ENCODE measurements at regions not wholly inside any gene's neighbourhood (a gene's known extent, or its start where the extent isn't known, plus 50 kb on each side); places are given as distances from the start of the nearest gene placed in this dataset.
"Not testable (repeated sequence)": the region's sequence is repeated elsewhere in the genome, so short reads cannot be mapped to it uniquely, and the experiment has no call there.

GRCh38 chr4:137360761-137361160 is 171.5 kb downstream of the PCDH18 start:
- ChIA-PET CTCF (no interaction called here), POLR2A (interaction anchor here (1.3 kb wide), 1 partner anchor 50 kb away, joined by 3 read pairs; no protein-coding TSS in a partner anchor)
- H3K4me3 ChIP-seq (ENCODE audit: low read depth, low read length): no peak overlapping the region
- DNase-seq (ENCODE audit: low read depth, low spot score): no peak
- no peak for TF ChIP-seq CTCF (IDR thresholded peaks at IDR 0.05; ENCODE audit: insufficient read depth, low read length, missing control alignments)

- POLR2A ChIA-PET: interaction anchor here (1.3 kb wide), 1 partner anchor 49 kb away, joined by 3 read pairs; no protein-coding TSS in a partner anchor
- peak; percentile 23 for DNase-seq (ENCODE audit: low read depth, low spot score)
- no peak overlapping the region for H3K4me3 ChIP-seq (ENCODE audit: low read depth, low read length)
- CTCF ChIA-PET: interaction anchor here (0.5 to 1.2 kb wide), 2 partner anchors 22 to 73 kb away, joined by 3 read pairs; no protein-coding TSS in a partner anchor
- no peak for TF ChIP-seq CTCF (IDR thresholded peaks at IDR 0.05; ENCODE audit: insufficient read depth, low read length, missing control alignments)
Measured at GRCh38 chr4:137359691-137360315, 172.5 kb downstream of the PCDH18 start.

GRCh38 chr4:137354562-137354961 is 177.7 kb downstream of the PCDH18 start:
- POLR2A ChIA-PET; H3K4me3 ChIP-seq (ENCODE audit: low read depth, low read length); DNase-seq (ENCODE audit: low read depth, low spot score): not testable (repeated sequence)
- CTCF ChIA-PET: interaction anchor here (1.3 kb wide), 1 partner anchor 231 kb away, joined by 3 read pairs; no protein-coding TSS in a partner anchor

DNA sequence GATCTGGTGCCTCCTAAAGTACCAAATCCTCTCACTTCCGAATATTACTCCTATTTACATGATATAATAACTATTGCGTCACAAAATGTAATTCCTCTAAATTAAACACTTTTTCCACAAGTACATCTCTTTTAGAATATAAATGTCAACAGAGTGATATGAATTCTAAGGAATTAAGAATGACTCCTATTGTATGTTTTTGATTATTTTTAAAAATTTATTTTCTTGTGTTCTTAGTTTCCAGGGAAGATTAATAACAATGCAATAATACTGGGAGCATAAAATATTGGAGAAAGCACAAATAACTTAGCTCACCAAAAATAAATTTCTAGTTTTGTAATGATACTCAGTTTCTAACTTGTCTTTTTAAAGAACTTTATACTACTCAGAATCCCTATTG is 184.9 kb downstream of the PCDH18 start:
- CTCF ChIA-PET: no interaction called here
- POLR2A ChIA-PET: no interaction called here
- DNase-seq (ENCODE audit: low read depth, low spot score): no peak

DNA sequence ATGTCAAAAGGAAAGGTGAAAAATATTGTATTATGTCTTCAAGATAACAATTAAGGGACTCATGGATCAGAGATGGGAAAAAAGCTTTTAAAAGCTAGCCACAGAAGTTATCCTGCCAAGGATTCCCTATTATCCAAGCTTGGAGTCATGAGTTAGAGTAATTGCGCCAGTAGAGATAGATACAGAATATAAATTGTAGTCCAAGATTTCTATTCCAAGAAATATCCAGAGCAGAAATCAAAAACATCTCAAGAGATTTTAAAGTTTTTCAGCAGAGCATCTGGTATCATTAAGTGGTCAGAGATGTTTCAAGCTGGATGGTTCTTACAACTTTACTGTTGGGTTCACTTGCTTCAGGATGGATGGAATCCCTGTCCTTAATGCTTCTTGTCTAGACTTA is 186.7 kb downstream of the PCDH18 start:
- POLR2A ChIA-PET: no interaction called here
- TF ChIP-seq CTCF (IDR thresholded peaks at IDR 0.05; ENCODE audit: insufficient read depth, low read length, missing control alignments): no peak
- no peak for DNase-seq (ENCODE audit: low read depth, low spot score)
- no peak overlapping the region for H3K4me3 ChIP-seq (ENCODE audit: low read depth, low read length)
- CTCF ChIA-PET: no interaction called here

More for the DNA sequence above, 184.9 kb downstream of the PCDH18 start:
- TF ChIP-seq CTCF (IDR thresholded peaks at IDR 0.05; ENCODE audit: insufficient read depth, low read length, missing control alignments): no peak
- H3K4me3 ChIP-seq (ENCODE audit: low read depth, low read length): no peak overlapping the region

DNA sequence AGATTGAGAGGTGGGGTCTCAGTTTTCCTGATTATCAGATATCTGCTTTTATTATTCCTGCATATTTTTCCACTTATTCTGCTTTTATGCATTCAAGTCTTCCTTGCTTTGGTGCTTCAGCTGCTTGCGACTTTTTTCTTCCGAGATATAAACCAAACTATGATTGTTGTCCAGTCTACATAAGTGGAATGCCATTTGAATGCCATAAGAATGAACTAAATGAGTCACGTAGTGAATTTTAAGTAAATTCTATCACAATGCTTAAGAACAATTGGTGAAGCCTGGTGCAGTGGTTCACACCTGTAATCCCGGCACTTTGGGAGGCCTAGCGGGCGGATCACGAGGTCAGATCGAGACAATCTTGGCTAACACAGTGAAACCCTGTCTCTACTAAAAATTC is 189.1 kb downstream of the PCDH18 start:
- H3K4me3 ChIP-seq (ENCODE audit: low read depth, low read length): no peak overlapping the region
- ChIA-PET POLR2A (no interaction called here), CTCF (no interaction called here)
- DNase-seq (ENCODE audit: low read depth, low spot score): peak; percentile 14
- no peak for TF ChIP-seq CTCF (IDR thresholded peaks at IDR 0.05; ENCODE audit: insufficient read depth, low read length, missing control alignments)

DNA sequence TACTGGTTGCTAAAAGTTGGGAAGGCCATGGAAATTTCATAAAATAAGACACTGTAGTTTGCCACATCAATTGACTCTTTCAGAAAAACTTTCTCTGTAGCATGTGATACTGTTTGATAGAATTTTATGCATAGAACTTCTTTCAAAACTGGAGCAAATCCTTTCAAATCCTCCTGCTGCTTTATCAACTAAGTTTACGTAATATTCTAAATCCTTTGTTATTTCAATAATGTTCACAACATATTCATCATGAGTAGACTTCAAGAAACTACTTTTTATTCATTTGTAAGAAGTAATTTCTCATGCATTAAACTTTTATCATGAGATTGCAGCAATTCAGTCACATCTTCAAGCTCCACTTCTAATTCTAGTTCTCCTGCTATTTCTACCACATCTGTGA is 199.3 kb downstream of the PCDH18 start:
- ChIA-PET POLR2A (no interaction called here), CTCF (no interaction called here)
- DNase-seq (ENCODE audit: low read depth, low spot score): no peak
- H3K4me3 ChIP-seq (ENCODE audit: low read depth, low read length): no peak overlapping the region
- TF ChIP-seq CTCF (IDR thresholded peaks at IDR 0.05; ENCODE audit: insufficient read depth, low read length, missing control alignments): no peak
